Mucosa of descending colon (tissue), 3 donors: ENCODE measurements at regions not wholly inside any gene's neighbourhood (a gene's known extent, or its start where the extent isn't known, plus 50 kb on each side); places are given as distances from the start of the nearest gene placed in this dataset.

Source experiments
- ATAC-seq: fragments of 200-7000 bp; cut with Tn5 transposase; one replicate; pipeline ENCODE4 v1.9.1; 2020; ENCODE audit warnings: mild to moderate bottlenecking, moderate library complexity
- DNase-seq, 3 donors: peaks; one replicate each; pipeline ENCODE4 v3.0.0-alpha.2; 2020
- H3K36me3 ChIP-seq: fragments of 200-600 bp; one replicate; pipeline ENCODE4 v1.8.0; 2021; ENCODE audit warnings: low read depth, mild to moderate bottlenecking
- H3K4me1 ChIP-seq: fragments of 200-600 bp; one replicate; pipeline ENCODE4 v1.8.0; 2021; ENCODE audit warnings: low read depth, mild to moderate bottlenecking
- H3K4me3 ChIP-seq: fragments of 200-600 bp; one replicate; pipeline ENCODE4 v1.8.0; 2021; ENCODE audit warnings: mild to moderate bottlenecking
- H3K9me3 ChIP-seq: fragments of 200-600 bp; one replicate; pipeline ENCODE4 v1.8.0; 2021; ENCODE audit warnings: mild to moderate bottlenecking
- CTCF ChIP-seq: fragments of 200-600 bp; IDR thresholded peaks from one replicate; pipeline ENCODE4 v1.8.0; 2022; ENCODE audit warnings: antibody characterized with exemption, mild to moderate bottlenecking
- intact Hi-C, 2 donors: fragments of 100-400 bp; cut with DNase I in 1 of 2; cut with micrococcal nuclease in 1 of 2; formaldehyde crosslinking; loops; one replicate each; pipeline versions ENCODE4 v1.11.0 to v1.11.1; 2022; cut with DNase I, micrococcal nuclease
- donor health status: DM: no; HTN: no; CAD: no; lungs with moderate emphysema.
- donor health status: DM: no; HTN: no; CAD: no.
- donor health status: DM: no; HTN: yes; CAD: no.

- no peaks in the 10 kb centered on the region for H3K36me3 ChIP-seq
- peaks cover 19% of the 10 kb centered on the region for H3K9me3 ChIP-seq
- DNase-seq (no peak), ATAC-seq (no peak)
- no peak for TF ChIP-seq CTCF
- no peak overlapping the region for H3K4me3 ChIP-seq
- intact Hi-C loops: no loop called here
- H3K4me1 ChIP-seq: no peaks in the 10 kb centered on the region
These were observed 735.6 kb upstream of the PTPRD start for GRCh38 chr9:11348366-11348765.

GRCh38 chr9:11349187-11349586, 736.4 kb upstream of the PTPRD start:
- TF ChIP-seq CTCF: no peak
- no peak for ATAC-seq
- intact Hi-C loops: no loop called here

GRCh38 chr9:11352612-11353011, 739.8 kb upstream of the PTPRD start:
- DNase-seq (no peak), ATAC-seq (no peak)

More at GRCh38 chr9:11349187-11349586, 736.4 kb upstream of the PTPRD start:
- Histone ChIP-seq H3K4me3 (no peak overlapping the region), H3K4me1 (no peaks in the 10 kb centered on the region), H3K36me3 (no peaks in the 10 kb centered on the region), H3K9me3 (peaks cover 19% of the 10 kb centered on the region)
- DNase-seq: no peak

GRCh38 chr9:11356067-11356466, 743.3 kb upstream of the PTPRD start:
- Histone ChIP-seq H3K36me3 (no peaks in the 10 kb centered on the region), H3K4me1 (no peaks in the 10 kb centered on the region), H3K9me3 (peaks cover 16% of the 10 kb centered on the region), H3K4me3 (no peak overlapping the region)
- TF ChIP-seq CTCF: no peak
- ATAC-seq: no peak
- intact Hi-C loops: no loop called here
- DNase-seq: no peak

More at GRCh38 chr9:11352612-11353011, 739.8 kb upstream of the PTPRD start:
- no peaks in the 10 kb centered on the region for H3K36me3 ChIP-seq
- H3K4me1 ChIP-seq: no peaks in the 10 kb centered on the region
- H3K4me3 ChIP-seq: no peak overlapping the region
- peaks cover 23% of the 10 kb centered on the region for H3K9me3 ChIP-seq
- TF ChIP-seq CTCF: no peak
- intact Hi-C loops: no loop called here

- peaks cover 6% of the 10 kb centered on the region for H3K9me3 ChIP-seq
- intact Hi-C loops: no loop called here
- no peak for TF ChIP-seq CTCF
- DNase-seq: no peak
- no peaks in the 10 kb centered on the region for H3K4me1 ChIP-seq
- H3K36me3 ChIP-seq: no peaks in the 10 kb centered on the region
- no peak overlapping the region for H3K4me3 ChIP-seq
- ATAC-seq: no peak
These were observed 753.9 kb upstream of the PTPRD start for GRCh38 chr9:11366585-11367129.

- no peak for TF ChIP-seq CTCF
- DNase-seq (no peak), ATAC-seq (no peak)
- no peaks in the 10 kb centered on the region for H3K36me3 ChIP-seq
- H3K4me1 ChIP-seq: no peaks in the 10 kb centered on the region
- H3K9me3 ChIP-seq: peaks cover 27% of the 10 kb centered on the region
- no peak overlapping the region for H3K4me3 ChIP-seq
- intact Hi-C loops: no loop called here
These were observed 762.1 kb upstream of the PTPRD start for GRCh38 chr9:11374926-11375325.
